A673 (cell line): ENCODE measurements at regions not wholly inside any gene's neighbourhood (a gene's known extent, or its start where the extent isn't known, plus 50 kb on each side); places are given as distances from the start of the nearest gene placed in this dataset.

Experiments
- BruUV-seq: library from RNA; stranded (reverse); fragments of 400-500 nt; replicated peaks from 2 replicates; lab custom pipeline; 2021; lab: Mats Ljungman, UMichigan
- CTCF ChIA-PET: fragments of 300-600 bp; sonication (Branson Sonifier 250); formaldehyde crosslinking; loops from one replicate; lab custom pipeline; 2022; ENCODE audit warnings: antibody characterized with exemption; lab: Charles Lee
- POLR2A ChIA-PET: fragments of 300-600 bp; sonication (Branson Sonifier 250); formaldehyde crosslinking; loops from one replicate; lab custom pipeline; 2022; ENCODE audit warnings: antibody characterized with exemption; ENCODE audit not compliant: low non-redundant PET; lab: Charles Lee
- DNase-seq: peaks from one replicate; pipeline ENCODE4 v3.0.0-alpha.2; 2015; ENCODE audit warnings: low spot score
- H3K27ac ChIP-seq: fragments of 200-600 bp; sonication (generic); 2 replicates; pipeline ENCODE4 v1.5.1; 2016; ENCODE audit warnings: mixed run types, low read depth, mild to moderate bottlenecking, mixed read lengths, antibody characterized with exemption, low read length; ENCODE audit not compliant: poor library complexity, severe bottlenecking
- H3K27me3 ChIP-seq: fragments of 200-600 bp; sonication (generic); replicated peaks from 2 replicates; pipeline ENCODE4 v1.6.1; 2017; ENCODE audit warnings: mixed run types, low read depth, mild to moderate bottlenecking, mixed read lengths, antibody characterized with exemption, low read length; ENCODE audit not compliant: insufficient read depth, poor library complexity
- H3K36me3 ChIP-seq: fragments of 200-600 bp; sonication (generic); 2 replicates; pipeline ENCODE4 v1.6.1; 2016; ENCODE audit warnings: mixed run types, mild to moderate bottlenecking, mixed read lengths, antibody characterized with exemption, low read length; ENCODE audit not compliant: insufficient read depth, poor library complexity, severe bottlenecking
- H3K4me1 ChIP-seq: fragments of 200-600 bp; sonication (generic); 2 replicates; pipeline ENCODE4 v1.6.1; 2017; ENCODE audit warnings: mixed run types, mild to moderate bottlenecking, mixed read lengths, antibody characterized with exemption, low read length; ENCODE audit not compliant: insufficient read depth, poor library complexity, severe bottlenecking
- H3K4me3 ChIP-seq: fragments of 200-600 bp; sonication (generic); 2 replicates; pipeline ENCODE4 v1.5.1; 2016; ENCODE audit warnings: low read depth, mixed run types, mild to moderate bottlenecking, mixed read lengths, low read length; ENCODE audit not compliant: poor library complexity, severe bottlenecking
- H3K9me3 ChIP-seq: fragments of 200-600 bp; sonication (generic); 2 replicates; pipeline ENCODE4 v1.6.1; 2016; ENCODE audit warnings: mixed run types, low read depth, mild to moderate bottlenecking, mixed read lengths, antibody characterized with exemption, low read length; ENCODE audit not compliant: poor library complexity, severe bottlenecking
- EZH2 ChIP-seq: fragments of 200-600 bp; sonication (generic); IDR thresholded peaks from 2 replicates; pipeline ENCODE4 v1.6.1; 2017; ENCODE audit warnings: borderline replicate concordance, low read depth, mild to moderate bottlenecking, mixed read lengths, antibody characterized with exemption, low read length; ENCODE audit not compliant: poor library complexity, severe bottlenecking
- intact Hi-C: fragments of 100-400 bp; cut with micrococcal nuclease; formaldehyde crosslinking; loops from one replicate; pipeline ENCODE4 v1.10.0; 2022; ENCODE audit not compliant: unreplicated experiment
- TF ChIP-seq, protein P1 (sequence below): fragments of 300-800, 200-600 bp; sonication (generic); conservative IDR thresholded peaks from 2 replicates; pipeline ENCODE4 v1.5.1; 2017; ENCODE audit warnings: low read depth, mild to moderate bottlenecking, antibody characterized with exemption, low read length, moderate library complexity, mixed read lengths

DNA sequence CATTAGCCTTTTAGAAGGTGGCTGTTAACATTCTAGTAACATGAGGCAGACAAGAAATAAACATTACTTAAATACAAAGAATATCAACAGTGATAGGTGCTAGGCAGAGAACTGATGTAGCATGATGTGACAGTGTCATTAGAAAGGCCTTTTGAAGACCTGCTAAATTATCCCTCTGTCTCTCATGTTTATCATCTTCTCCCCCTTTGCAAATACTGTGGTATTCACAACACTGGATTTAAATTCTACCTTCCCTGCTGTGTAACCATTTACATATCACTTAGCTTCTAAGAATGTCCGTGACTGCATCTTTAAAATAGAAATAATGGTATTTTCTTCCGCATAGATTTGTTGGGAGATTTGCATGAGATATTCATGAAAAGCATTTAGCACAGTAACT is 74.4 kb upstream of the CLEC14A start:
- H3K27me3 ChIP-seq = no peaks in the 10 kb centered on the region
- no peaks in the 10 kb centered on the region for H3K36me3 ChIP-seq
- POLR2A ChIA-PET = no interaction called here
- no TSS peak for BruUV-seq
- no peak for DNase-seq
- no peak overlapping the region for H3K4me3 ChIP-seq
- TF ChIP-seq EZH2 = no peak
- TF ChIP-seq, protein P1, sequence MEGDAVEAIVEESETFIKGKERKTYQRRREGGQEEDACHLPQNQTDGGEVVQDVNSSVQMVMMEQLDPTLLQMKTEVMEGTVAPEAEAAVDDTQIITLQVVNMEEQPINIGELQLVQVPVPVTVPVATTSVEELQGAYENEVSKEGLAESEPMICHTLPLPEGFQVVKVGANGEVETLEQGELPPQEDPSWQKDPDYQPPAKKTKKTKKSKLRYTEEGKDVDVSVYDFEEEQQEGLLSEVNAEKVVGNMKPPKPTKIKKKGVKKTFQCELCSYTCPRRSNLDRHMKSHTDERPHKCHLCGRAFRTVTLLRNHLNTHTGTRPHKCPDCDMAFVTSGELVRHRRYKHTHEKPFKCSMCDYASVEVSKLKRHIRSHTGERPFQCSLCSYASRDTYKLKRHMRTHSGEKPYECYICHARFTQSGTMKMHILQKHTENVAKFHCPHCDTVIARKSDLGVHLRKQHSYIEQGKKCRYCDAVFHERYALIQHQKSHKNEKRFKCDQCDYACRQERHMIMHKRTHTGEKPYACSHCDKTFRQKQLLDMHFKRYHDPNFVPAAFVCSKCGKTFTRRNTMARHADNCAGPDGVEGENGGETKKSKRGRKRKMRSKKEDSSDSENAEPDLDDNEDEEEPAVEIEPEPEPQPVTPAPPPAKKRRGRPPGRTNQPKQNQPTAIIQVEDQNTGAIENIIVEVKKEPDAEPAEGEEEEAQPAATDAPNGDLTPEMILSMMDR = no peak
- intact Hi-C loops = no loop called here
- CTCF ChIA-PET = no interaction called here
- H3K9me3 ChIP-seq = no peaks in the 10 kb centered on the region
- no peaks in the 10 kb centered on the region for H3K4me1 ChIP-seq
- H3K27ac ChIP-seq = no peak overlapping the region

GRCh38 chr14:38329246-38329645 is 73.4 kb upstream of the CLEC14A start:
- Histone ChIP-seq H3K4me3 (no peak overlapping the region), H3K9me3 (no peaks in the 10 kb centered on the region), H3K27ac (no peak overlapping the region), H3K27me3 (no peaks in the 10 kb centered on the region), H3K4me1 (no peaks in the 10 kb centered on the region), H3K36me3 (no peaks in the 10 kb centered on the region)
- ChIA-PET POLR2A (no interaction called here), CTCF (no interaction called here)
- no TSS peak for BruUV-seq
- intact Hi-C loops = no loop called here
- DNase-seq = no peak
- TF ChIP-seq, protein P1 = no peak
- TF ChIP-seq EZH2 = no peak

GRCh38 chr14:38316922-38317321 is 61.0 kb upstream of the CLEC14A start:
- CTCF ChIA-PET = no interaction called here
- Histone ChIP-seq H3K4me3 (no peak overlapping the region), H3K9me3 (no peaks in the 10 kb centered on the region), H3K36me3 (no peaks in the 10 kb centered on the region), H3K27ac (no peak overlapping the region), H3K27me3 (no peaks in the 10 kb centered on the region), H3K4me1 (peaks cover 3% of the 10 kb centered on the region)
- BruUV-seq = no TSS peak
- intact Hi-C loops = no loop called here
- POLR2A ChIA-PET = no interaction called here
- TF ChIP-seq, protein P1 = no peak
- TF ChIP-seq EZH2 = no peak
- no peak for DNase-seq
